GM12875 (cell line): ENCODE measurements at regions not wholly inside any gene's neighbourhood (a gene's known extent, or its start where the extent isn't known, plus 50 kb on each side); places are given as distances from the start of the nearest gene placed in this dataset.

Source experiments
- H3K4me3 ChIP-seq: one replicate; pipeline ENCODE4 v1.5.1; 2011; ENCODE audit warnings: low read depth, low read length, control low read depth
- TF ChIP-seq, protein P1 (sequence below): IDR thresholded peaks from 2 replicates; pipeline ENCODE4 v1.5.1; 2011; ENCODE audit warnings: low read depth, mild to moderate bottlenecking, control low read depth, inconsistent platforms, low read length, moderate library complexity, borderline replicate concordance; ENCODE audit not compliant: insufficient read depth

DNA sequence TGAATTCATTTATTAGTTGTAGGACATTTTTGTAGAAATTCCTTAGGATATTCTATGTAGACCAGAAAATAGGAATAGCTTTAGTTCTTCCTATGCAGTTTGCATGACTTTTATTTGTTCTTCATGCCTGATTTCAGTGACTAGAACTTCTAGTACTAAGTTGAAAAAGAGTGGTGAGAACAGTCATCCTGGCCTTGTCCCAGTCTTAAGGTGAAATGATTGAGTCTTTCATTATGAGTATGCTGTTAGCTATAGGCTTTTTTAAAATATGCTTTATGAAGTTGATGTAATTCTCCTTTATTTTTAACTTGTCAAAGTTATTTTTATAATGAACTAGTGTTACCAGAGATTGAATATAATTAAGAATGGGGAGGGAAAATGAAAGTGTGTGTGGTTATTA lies 690.1 kb upstream of the KLHL1 start:
- TF ChIP-seq, protein P1, sequence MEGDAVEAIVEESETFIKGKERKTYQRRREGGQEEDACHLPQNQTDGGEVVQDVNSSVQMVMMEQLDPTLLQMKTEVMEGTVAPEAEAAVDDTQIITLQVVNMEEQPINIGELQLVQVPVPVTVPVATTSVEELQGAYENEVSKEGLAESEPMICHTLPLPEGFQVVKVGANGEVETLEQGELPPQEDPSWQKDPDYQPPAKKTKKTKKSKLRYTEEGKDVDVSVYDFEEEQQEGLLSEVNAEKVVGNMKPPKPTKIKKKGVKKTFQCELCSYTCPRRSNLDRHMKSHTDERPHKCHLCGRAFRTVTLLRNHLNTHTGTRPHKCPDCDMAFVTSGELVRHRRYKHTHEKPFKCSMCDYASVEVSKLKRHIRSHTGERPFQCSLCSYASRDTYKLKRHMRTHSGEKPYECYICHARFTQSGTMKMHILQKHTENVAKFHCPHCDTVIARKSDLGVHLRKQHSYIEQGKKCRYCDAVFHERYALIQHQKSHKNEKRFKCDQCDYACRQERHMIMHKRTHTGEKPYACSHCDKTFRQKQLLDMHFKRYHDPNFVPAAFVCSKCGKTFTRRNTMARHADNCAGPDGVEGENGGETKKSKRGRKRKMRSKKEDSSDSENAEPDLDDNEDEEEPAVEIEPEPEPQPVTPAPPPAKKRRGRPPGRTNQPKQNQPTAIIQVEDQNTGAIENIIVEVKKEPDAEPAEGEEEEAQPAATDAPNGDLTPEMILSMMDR = no peak
- H3K4me3 ChIP-seq = no peak overlapping the region

DNA sequence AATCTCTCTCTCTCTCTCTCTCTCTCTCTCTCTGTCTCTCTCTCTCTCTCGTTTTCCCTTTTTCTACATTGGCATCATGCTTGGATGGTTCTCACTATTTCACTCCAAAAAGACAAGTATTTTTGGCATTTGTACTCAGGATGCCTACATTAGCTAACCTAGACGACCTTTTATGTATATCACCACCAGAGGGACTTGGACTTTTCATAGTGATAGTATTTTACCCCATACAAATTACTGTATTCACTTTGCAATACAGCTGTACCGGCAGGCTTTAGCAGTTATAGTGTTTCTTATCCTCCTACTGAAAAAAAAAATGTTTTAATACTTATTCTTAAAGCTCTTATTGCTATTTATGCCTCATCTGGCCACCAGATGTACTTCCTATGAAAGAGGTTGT lies 687.2 kb upstream of the KLHL1 start:
- H3K4me3 ChIP-seq = no peak overlapping the region
- TF ChIP-seq, protein P1 = no peak

DNA sequence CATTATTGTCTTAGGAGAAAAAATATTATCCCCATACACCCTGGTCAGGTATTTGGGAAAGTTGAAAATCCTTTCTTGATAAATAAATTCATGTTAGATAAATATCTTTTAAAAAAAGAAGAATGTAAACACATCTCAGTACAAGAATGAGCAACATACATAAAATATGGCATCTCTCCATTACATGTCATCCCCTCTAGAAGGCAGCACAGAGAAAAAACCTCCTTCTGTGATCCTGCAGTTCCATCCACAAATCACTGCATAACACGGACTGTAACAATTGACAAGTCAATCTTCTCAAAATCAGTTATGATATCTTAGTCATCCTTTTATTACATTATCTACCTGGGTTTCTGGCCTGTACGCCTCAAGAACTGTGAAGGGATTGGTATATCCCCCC lies 683.9 kb upstream of the KLHL1 start:
- H3K4me3 ChIP-seq = no peak overlapping the region
- TF ChIP-seq, protein P1 = no peak

DNA sequence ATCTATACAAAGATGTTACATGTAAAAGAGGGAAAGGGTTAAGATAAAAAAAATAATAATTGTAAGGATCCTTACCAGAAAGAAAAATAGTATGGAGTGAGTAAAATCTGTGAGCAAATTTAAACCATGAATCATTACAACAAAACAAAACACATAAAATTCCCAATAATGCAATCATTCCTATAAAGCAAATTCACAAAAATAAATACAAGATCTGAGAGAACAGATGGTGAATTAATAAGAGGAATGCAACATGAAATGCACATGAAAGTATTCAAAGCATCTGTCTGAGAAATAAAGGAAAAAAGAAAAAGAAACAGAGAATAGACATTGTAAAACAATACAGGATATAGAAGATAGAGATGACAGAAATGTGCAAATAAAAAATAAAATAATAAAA lies 681.5 kb upstream of the KLHL1 start:
- H3K4me3 ChIP-seq = no peak overlapping the region
- TF ChIP-seq, protein P1 = no peak

DNA sequence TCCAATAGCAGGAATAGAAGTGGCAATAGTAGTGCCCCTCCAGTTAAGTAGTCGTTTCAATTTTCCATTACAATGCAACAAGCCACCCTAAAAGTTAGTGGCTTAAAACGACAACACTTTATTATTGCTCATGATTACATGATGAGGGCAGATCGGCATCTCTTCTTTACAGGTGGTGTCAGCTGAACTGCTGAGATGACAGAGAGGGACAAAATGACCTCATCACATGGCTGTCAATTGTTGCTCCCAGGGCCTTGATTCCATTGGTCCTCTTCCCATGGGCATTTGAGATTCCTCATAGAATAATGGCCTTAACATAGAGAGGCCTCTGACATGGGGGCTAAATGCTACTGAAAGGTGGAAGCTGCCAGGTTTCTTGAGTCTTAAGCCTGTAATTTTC lies 679.8 kb upstream of the KLHL1 start:
- no peak overlapping the region for H3K4me3 ChIP-seq
- TF ChIP-seq, protein P1 = no peak

DNA sequence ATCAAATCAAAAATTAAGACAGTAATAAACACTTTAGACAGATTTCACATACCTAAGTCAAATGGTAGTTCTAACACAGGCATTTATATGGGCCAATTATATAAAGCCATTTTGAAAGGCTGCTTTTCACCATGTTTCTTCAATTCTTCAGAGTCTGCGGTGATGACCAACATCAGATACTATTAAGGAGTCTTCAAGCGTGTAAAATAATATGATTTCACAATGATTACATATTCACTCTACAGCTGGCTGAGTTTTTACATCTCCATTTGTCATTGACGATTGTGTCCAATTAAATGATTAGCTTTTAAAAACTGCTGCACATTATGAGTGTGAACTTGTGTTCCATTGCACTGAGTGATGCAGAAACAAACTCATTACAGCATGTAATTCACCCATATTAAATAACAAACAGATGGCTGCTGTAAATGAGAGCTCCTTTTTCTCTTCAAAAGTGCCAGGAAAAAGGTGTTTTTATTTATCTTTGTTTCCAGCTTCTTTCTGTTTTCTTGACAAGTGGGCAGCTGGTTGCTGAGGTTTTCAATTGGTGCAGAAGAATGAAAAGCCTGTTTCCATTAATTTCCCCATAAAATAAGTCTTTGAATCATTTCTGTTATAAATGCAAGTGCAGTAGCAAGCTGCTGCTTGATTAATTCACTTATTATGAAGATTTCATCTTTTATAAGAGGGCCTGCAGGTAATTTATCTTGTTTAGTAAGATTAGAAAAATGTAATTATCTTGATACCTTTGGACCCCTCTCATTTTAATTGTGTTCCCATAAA lies 676.1 kb upstream of the KLHL1 start:
- no peak overlapping the region for H3K4me3 ChIP-seq
- TF ChIP-seq, protein P1 = no peak

DNA sequence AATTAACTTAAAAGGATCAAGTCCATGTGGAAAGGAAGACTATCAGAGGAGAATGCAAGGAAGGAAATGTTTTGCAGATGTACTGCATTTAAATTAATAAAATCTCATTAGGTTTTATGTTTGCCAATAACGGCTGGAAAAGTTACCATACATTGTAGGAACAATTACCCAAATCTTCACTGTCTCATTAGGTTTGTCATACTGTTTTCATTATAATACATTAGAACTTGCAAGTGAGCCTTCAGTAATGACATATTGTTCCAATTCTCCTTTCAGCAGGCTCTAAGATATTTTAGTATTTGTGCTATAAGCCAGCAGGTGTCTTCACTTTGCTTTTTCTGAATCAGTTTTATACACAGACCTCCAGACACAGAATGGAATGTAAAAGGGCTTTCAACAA lies 661.6 kb upstream of the KLHL1 start:
- TF ChIP-seq, protein P1 = no peak
- no peak overlapping the region for H3K4me3 ChIP-seq
